Prostate gland (tissue), 2 donors: ENCODE measurements at regions not wholly inside any gene's neighbourhood (a gene's known extent, or its start where the extent isn't known, plus 50 kb on each side); places are given as distances from the start of the nearest gene placed in this dataset.

Experiments
- POLR2AphosphoS5 ChIP-seq: sonication (generic); formaldehyde crosslinking; IDR thresholded peaks from one replicate; pipeline ENCODE4 v1.6.1; 2017; ENCODE audit warnings: antibody characterized with exemption
- TF ChIP-seq, protein P1 (sequence below), 4 experiments: fragments of 200-600 bp in 2 of 4; fragments of 450-650 bp in 2 of 4; sonication (generic) in 2 of 4; IDR thresholded peaks; 1 replicate in 3 of 4; 2 replicates in 1 of 4; pipeline ENCODE4 v1.5.1; 2016 to 2019; ENCODE audit warnings: antibody characterized with exemption in 4 of 4, mild to moderate bottlenecking in 2 of 4, moderate library complexity in 2 of 4

DNA sequence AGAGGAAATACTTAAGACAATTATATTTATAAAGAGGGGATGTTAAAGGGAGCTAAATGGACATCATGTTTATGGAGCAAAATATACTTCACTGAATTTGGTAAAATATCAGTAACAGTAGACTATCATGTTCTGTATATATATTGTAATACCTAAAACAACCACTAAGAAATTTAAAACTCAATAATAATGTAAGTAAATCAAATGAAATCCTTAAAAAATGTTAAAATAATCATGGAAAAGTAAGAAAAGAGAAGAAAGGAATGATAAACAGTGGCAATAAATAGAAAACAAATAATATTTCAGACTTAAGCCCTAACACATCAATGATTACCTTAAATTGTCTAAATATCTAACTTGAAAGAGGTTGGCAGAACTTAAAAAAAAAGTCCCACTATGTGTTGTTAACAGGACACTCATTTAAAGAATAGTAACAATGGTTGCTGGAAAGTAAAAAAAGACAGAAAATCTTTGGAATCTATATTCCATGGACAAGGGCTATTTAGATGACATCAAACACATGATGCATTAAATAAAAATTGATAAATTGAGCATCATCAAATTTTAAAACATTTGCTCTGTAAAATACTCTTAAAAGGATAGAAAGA is 842.2 kb upstream of the MAP3K7 start:
- TF ChIP-seq, protein P1, sequence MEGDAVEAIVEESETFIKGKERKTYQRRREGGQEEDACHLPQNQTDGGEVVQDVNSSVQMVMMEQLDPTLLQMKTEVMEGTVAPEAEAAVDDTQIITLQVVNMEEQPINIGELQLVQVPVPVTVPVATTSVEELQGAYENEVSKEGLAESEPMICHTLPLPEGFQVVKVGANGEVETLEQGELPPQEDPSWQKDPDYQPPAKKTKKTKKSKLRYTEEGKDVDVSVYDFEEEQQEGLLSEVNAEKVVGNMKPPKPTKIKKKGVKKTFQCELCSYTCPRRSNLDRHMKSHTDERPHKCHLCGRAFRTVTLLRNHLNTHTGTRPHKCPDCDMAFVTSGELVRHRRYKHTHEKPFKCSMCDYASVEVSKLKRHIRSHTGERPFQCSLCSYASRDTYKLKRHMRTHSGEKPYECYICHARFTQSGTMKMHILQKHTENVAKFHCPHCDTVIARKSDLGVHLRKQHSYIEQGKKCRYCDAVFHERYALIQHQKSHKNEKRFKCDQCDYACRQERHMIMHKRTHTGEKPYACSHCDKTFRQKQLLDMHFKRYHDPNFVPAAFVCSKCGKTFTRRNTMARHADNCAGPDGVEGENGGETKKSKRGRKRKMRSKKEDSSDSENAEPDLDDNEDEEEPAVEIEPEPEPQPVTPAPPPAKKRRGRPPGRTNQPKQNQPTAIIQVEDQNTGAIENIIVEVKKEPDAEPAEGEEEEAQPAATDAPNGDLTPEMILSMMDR (IDR thresholded peaks at IDR 0.05): peak in 1 of 4 experiments; percentile 60
- no peak for TF ChIP-seq POLR2AphosphoS5
